Smooth muscle cell (in vitro differentiated cells): ENCODE measurements at regions not wholly inside any gene's neighbourhood (a gene's known extent, or its start where the extent isn't known, plus 50 kb on each side); places are given as distances from the start of the nearest gene placed in this dataset.

Source experiments
- DNase-seq: peaks from one replicate; lab custom pipeline; 2025; ENCODE audit not compliant: unreplicated experiment; lab: John Stamatoyannopoulos, UW
- H2AFZ ChIP-seq: fragments of 200-600 bp; sonication (generic); 2 replicates; pipeline ENCODE4 v1.6.0; 2016; ENCODE audit warnings: antibody characterized with exemption, low read depth, mild to moderate bottlenecking
- H3F3A ChIP-seq: fragments of 200-600 bp; sonication (generic); 2 replicates; pipeline ENCODE4 v1.6.0; 2017; ENCODE audit warnings: antibody characterized with exemption, low read depth
- H3K27ac ChIP-seq: fragments of 200-600 bp; sonication (generic); 2 replicates; pipeline ENCODE4 v1.5.1; 2016; ENCODE audit warnings: low read depth, mild to moderate bottlenecking
- H3K27me3 ChIP-seq: fragments of 200-600 bp; sonication (generic); 2 replicates; pipeline ENCODE4 v1.6.1; 2016; ENCODE audit warnings: low read depth, mild to moderate bottlenecking
- H3K36me3 ChIP-seq: fragments of 200-600 bp; sonication (generic); 2 replicates; pipeline ENCODE4 v1.5.1; 2016; ENCODE audit warnings: low read depth
- H3K4me1 ChIP-seq: fragments of 200-600 bp; sonication (generic); 2 replicates; pipeline ENCODE4 v1.5.1; 2016; ENCODE audit warnings: low read depth
- H3K4me2 ChIP-seq: fragments of 200-600 bp; sonication (generic); 2 replicates; pipeline ENCODE4 v1.6.0; 2016; ENCODE audit warnings: mild to moderate bottlenecking
- H3K4me3 ChIP-seq: fragments of 200-600 bp; sonication (generic); 2 replicates; pipeline ENCODE4 v1.5.1; 2016; ENCODE audit warnings: mild to moderate bottlenecking
- H3K79me2 ChIP-seq: fragments of 200-600 bp; sonication (generic); 2 replicates; pipeline ENCODE4 v1.6.0; 2016; ENCODE audit warnings: low read depth, mild to moderate bottlenecking
- H3K9ac ChIP-seq: fragments of 200-600 bp; sonication (generic); 2 replicates; pipeline ENCODE4 v1.6.0; 2016; ENCODE audit warnings: low read depth
- H3K9me3 ChIP-seq: fragments of 200-600 bp; sonication (generic); replicated peaks from 2 replicates; pipeline ENCODE4 v1.5.1; 2016; ENCODE audit warnings: low read depth
- H4K20me1 ChIP-seq: fragments of 200-600 bp; sonication (generic); 2 replicates; pipeline ENCODE4 v1.6.0; 2016; ENCODE audit warnings: low read depth
- WGBS: methylation state at CpG from one replicate; pipeline ENCODE4 v1.1.7; 2016; ENCODE audit warnings: low lambda C conversion rate; 5-methylcytosine and 5-hydroxymethylcytosine counted together
- TF ChIP-seq, protein P1 (sequence below): fragments of 200-600 bp; sonication (generic); IDR thresholded peaks from 2 replicates; pipeline ENCODE4 v1.5.1; 2017; ENCODE audit warnings: borderline replicate concordance, mild to moderate bottlenecking, antibody characterized with exemption; ENCODE audit not compliant: insufficient read depth, poor library complexity, severe bottlenecking

DNA sequence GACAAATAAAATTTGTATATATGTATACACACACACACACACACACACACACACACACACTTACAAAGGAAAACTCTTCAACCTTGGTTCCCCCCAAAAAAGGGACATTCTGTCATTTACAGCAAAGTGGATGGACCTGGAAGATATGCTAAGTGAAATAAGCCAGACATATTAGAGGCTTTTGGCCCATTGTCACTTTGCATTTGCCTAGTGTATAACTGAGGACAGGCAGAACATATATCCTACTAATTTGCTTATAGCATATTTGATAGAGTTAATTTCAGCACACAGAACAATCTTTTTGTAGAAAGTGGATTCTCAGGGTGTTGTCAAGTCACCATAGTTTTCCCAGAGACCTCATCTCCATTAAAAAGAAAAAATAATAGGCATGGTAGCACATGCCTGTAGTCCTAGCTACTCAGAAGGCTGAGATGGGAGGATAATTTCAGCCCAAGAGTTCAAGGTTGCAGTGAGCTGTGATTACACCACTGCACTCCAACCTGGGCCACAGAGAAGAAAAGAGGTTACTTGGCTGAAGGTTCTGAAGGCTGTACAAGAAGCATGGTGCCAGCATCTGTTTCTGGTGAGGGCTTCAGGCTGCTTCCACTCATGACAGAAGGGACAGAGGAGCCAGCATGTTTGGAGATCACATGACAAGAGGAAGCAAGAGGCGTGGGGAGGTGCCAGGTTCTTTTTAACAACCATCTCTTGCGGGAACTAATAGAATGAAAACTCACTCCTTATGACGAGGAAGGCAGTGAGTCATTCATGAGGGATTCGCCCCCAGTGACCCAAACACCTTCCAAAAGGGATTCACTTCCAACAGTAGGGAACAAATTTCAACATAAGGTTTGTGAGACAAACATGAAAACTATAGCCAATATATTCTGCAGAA, 135.6 kb downstream of the TMEM168 start:
- Histone ChIP-seq H3K9ac (no peak overlapping the region), H3K4me1 (no peaks in the 10 kb centered on the region), H2AFZ (no peak overlapping the region), H3K9me3 (peaks cover 1% of the 10 kb centered on the region), H3F3A (no peaks in the 10 kb centered on the region), H3K27ac (no peak overlapping the region), H3K36me3 (no peaks in the 10 kb centered on the region), H4K20me1 (no peaks in the 10 kb centered on the region), H3K4me2 (no peak overlapping the region), H3K79me2 (no peaks in the 10 kb centered on the region), H3K27me3 (no peaks in the 10 kb centered on the region), H3K4me3 (no peak overlapping the region)
- DNase-seq = no peak
- 69% methylated on average over 4 of the region's 4 CpGs for WGBS
- TF ChIP-seq, protein P1, sequence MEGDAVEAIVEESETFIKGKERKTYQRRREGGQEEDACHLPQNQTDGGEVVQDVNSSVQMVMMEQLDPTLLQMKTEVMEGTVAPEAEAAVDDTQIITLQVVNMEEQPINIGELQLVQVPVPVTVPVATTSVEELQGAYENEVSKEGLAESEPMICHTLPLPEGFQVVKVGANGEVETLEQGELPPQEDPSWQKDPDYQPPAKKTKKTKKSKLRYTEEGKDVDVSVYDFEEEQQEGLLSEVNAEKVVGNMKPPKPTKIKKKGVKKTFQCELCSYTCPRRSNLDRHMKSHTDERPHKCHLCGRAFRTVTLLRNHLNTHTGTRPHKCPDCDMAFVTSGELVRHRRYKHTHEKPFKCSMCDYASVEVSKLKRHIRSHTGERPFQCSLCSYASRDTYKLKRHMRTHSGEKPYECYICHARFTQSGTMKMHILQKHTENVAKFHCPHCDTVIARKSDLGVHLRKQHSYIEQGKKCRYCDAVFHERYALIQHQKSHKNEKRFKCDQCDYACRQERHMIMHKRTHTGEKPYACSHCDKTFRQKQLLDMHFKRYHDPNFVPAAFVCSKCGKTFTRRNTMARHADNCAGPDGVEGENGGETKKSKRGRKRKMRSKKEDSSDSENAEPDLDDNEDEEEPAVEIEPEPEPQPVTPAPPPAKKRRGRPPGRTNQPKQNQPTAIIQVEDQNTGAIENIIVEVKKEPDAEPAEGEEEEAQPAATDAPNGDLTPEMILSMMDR = no peak

DNA sequence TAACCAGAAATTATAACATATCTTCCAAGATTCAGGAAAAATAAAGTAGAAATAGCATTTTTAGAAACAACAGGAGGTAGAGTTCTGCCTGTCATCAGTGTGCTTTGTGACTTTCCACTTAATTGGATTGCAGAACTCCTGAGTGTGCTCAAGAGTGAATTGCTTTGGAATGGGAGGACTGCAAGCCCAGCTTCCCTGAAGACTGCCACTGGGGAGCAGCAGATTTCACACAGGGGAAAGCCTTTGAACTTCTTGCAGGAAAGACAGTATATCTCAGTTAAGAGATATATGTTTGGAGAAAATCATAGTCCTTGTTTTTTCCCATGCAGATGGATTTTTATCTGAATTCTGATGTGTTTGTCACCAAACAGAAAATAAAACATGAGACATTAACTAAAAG, 124.5 kb downstream of the TMEM168 start:
- Histone ChIP-seq H3K27ac (no peak overlapping the region), H3K9me3 (no peaks in the 10 kb centered on the region), H3K79me2 (no peaks in the 10 kb centered on the region), H3K27me3 (no peaks in the 10 kb centered on the region), H3K4me1 (no peaks in the 10 kb centered on the region), H2AFZ (no peak overlapping the region), H3K4me2 (no peak overlapping the region), H3K36me3 (no peaks in the 10 kb centered on the region), H3K4me3 (no peak overlapping the region), H4K20me1 (no peaks in the 10 kb centered on the region), H3F3A (no peaks in the 10 kb centered on the region), H3K9ac (no peak overlapping the region)
- TF ChIP-seq, protein P1 = no peak
- no peak for DNase-seq

DNA sequence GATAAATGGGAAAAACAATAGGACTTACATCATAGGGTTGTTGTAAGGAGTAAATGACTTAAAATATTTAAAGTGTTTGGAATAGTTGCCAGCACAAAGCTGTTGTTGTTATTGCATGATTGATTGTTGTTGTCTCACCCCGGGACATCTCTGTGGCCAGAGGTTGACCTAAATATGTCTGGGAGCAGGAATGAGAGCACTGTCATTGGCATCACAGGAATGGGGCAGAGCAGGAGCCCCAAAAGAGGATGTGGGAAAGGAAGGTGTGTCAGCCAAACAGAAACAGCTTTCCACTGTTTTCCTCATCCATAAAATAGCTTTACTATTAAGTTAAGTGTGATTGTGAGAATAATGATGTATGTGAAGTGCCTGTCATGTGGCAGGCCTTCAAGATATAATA, 121.6 kb downstream of the TMEM168 start:
- Histone ChIP-seq H4K20me1 (no peaks in the 10 kb centered on the region), H3K27ac (no peak overlapping the region), H3K36me3 (no peaks in the 10 kb centered on the region), H3K4me2 (no peak overlapping the region), H2AFZ (no peak overlapping the region), H3K9me3 (no peaks in the 10 kb centered on the region), H3K4me3 (no peak overlapping the region), H3K79me2 (no peaks in the 10 kb centered on the region), H3K9ac (no peak overlapping the region), H3F3A (no peaks in the 10 kb centered on the region), H3K4me1 (no peaks in the 10 kb centered on the region), H3K27me3 (no peaks in the 10 kb centered on the region)
- no peak for DNase-seq
- TF ChIP-seq, protein P1 = no peak
- WGBS = 81% methylated on average over 1 of the region's 1 CpG

DNA sequence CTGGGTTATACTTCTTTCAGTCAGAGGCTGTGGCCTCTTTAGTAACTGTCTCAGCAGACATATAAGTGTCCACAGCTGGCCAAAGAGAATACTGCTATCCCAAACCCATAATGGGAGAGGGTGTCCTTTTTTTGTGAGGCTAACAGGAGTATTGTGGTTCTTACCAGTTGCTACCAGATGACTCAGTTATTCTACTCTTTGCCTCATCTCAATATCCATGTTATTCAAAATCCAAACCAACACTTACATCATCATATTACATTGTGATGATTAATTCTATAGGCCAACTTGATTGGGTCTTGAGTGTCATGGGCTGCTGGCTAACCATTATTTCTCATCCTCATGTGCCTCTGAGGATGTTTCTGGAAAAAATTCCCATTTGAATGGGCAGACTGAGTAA, 120.9 kb downstream of the TMEM168 start:
- H3K4me2 ChIP-seq = no peak overlapping the region
- H4K20me1 ChIP-seq = no peaks in the 10 kb centered on the region
- no peaks in the 10 kb centered on the region for H3K36me3 ChIP-seq
- H2AFZ ChIP-seq = no peak overlapping the region
- H3K4me3 ChIP-seq = no peak overlapping the region
- H3K9me3 ChIP-seq = no peaks in the 10 kb centered on the region
- H3K9ac ChIP-seq = no peak overlapping the region
- peaks cover 2% of the 10 kb centered on the region for H3K4me1 ChIP-seq
- no peaks in the 10 kb centered on the region for H3F3A ChIP-seq
- H3K27me3 ChIP-seq = no peaks in the 10 kb centered on the region
- TF ChIP-seq, protein P1 = no peak
- no peaks in the 10 kb centered on the region for H3K79me2 ChIP-seq
- H3K27ac ChIP-seq = no peak overlapping the region
- DNase-seq = no peak
